IMR-90 (cell line): ENCODE measurements at regions not wholly inside any gene's neighbourhood (a gene's known extent, or its start where the extent isn't known, plus 50 kb on each side); places are given as distances from the start of the nearest gene placed in this dataset.

Experiments
- ATAC-seq: fragments of 200-7000 bp; cut with Tn5 transposase; 2 replicates; pipeline ENCODE4 v1.9.1; 2020; ENCODE audit warnings: low read depth, mild to moderate bottlenecking, moderate library complexity
- BruUV-seq: library from RNA; stranded (reverse); fragments of 400-500 nt; replicated peaks from 2 replicates; lab custom pipeline; 2021; lab: Mats Ljungman, UMichigan
- CTCF ChIA-PET: fragments of 300-600 bp; formaldehyde crosslinking; extraction: SDS; loops from one replicate; lab custom pipeline; 2021; ENCODE audit warnings: antibody characterized with exemption; lab: Yijun Ruan, JAX
- POLR2A ChIA-PET: fragments of 300-600 bp; sonication (Branson Sonifier 250); formaldehyde crosslinking; loops from one replicate; lab custom pipeline; 2022; ENCODE audit warnings: antibody characterized with exemption; ENCODE audit not compliant: unreplicated experiment; lab: Charles Lee
- DNase-seq: peaks from one replicate; pipeline ENCODE4 v3.0.0; 2013
- H2AFZ ChIP-seq: replicated peaks from 2 replicates; pipeline ENCODE3; 2013; ENCODE audit warnings: low read length, mild to moderate bottlenecking; ENCODE audit not compliant: poor library complexity
- H2AK5ac ChIP-seq: 2 replicates; pipeline ENCODE4 v1.6.1; 2013; ENCODE audit warnings: low read depth, low read length, inconsistent platforms
- H2AK9ac ChIP-seq: replicated peaks from 2 replicates; pipeline ENCODE3; 2013; ENCODE audit warnings: mild to moderate bottlenecking, low read depth, low read length, moderate library complexity; ENCODE audit not compliant: poor library complexity
- H2BK120ac ChIP-seq: 2 replicates; pipeline ENCODE4 v1.6.1; 2013; ENCODE audit warnings: low read depth, low read length, inconsistent platforms
- H2BK15ac ChIP-seq: 3 replicates; pipeline ENCODE4 v1.6.1; 2013; ENCODE audit warnings: low read depth, low read length, inconsistent platforms
- H2BK20ac ChIP-seq: 2 replicates; pipeline ENCODE4 v1.6.1; 2013; ENCODE audit warnings: low read depth, mild to moderate bottlenecking, inconsistent platforms, low read length, moderate library complexity
- H2BK5ac ChIP-seq: 2 replicates; pipeline ENCODE4 v1.6.1; 2013; ENCODE audit warnings: mild to moderate bottlenecking, low read depth, low read length, inconsistent platforms; ENCODE audit not compliant: poor library complexity, severe bottlenecking
- H3K14ac ChIP-seq: replicated peaks from 2 replicates; pipeline ENCODE4 v1.6.1; 2013; ENCODE audit warnings: low read depth, low read length, inconsistent platforms
- H3K18ac ChIP-seq: 2 replicates; pipeline ENCODE4 v1.6.1; 2013; ENCODE audit warnings: low read depth, low read length, control low read depth
- H3K23ac ChIP-seq: 2 replicates; pipeline ENCODE4 v1.6.1; 2013; ENCODE audit warnings: low read depth, low read length, inconsistent platforms
- H3K27ac ChIP-seq: 2 replicates; pipeline ENCODE4 v1.5.1; 2013; ENCODE audit warnings: mild to moderate bottlenecking, control low read depth, low read length; ENCODE audit not compliant: insufficient read depth
- H3K27me3 ChIP-seq: 2 replicates; pipeline ENCODE4 v1.6.1; 2013; ENCODE audit warnings: low read length; ENCODE audit not compliant: control insufficient read depth, insufficient read depth
- H3K36me3 ChIP-seq: 2 replicates; pipeline ENCODE4 v1.6.1; 2013; ENCODE audit warnings: low read length, mixed read lengths; ENCODE audit not compliant: control insufficient read depth, insufficient read depth
- H3K4ac ChIP-seq: 2 replicates; pipeline ENCODE4 v1.6.1; 2013; ENCODE audit warnings: low read depth, low read length, inconsistent platforms
- H3K4me1 ChIP-seq: 2 replicates; pipeline ENCODE4 v1.6.1; 2013; ENCODE audit warnings: low read length, mixed read lengths; ENCODE audit not compliant: control insufficient read depth, insufficient read depth
- H3K4me2 ChIP-seq: 2 replicates; pipeline ENCODE4 v1.6.1; 2013; ENCODE audit warnings: low read depth, mild to moderate bottlenecking, control low read depth, low read length, moderate library complexity
- H3K4me3 ChIP-seq: 2 replicates; pipeline ENCODE4 v1.5.1; 2013; ENCODE audit warnings: low read depth, mild to moderate bottlenecking, control low read depth, low read length, moderate library complexity; ENCODE audit not compliant: insufficient read depth
- H3K56ac ChIP-seq: 2 replicates; pipeline ENCODE4 v1.6.1; 2013; ENCODE audit warnings: low read length, inconsistent platforms; ENCODE audit not compliant: insufficient read depth; ENCODE audit errors: extremely low read depth
- H3K79me1 ChIP-seq, 2 experiments: 2 replicates each; pipeline ENCODE4 v1.6.1; 2013; ENCODE audit warnings: low read length in 2 of 2, inconsistent platforms in 1 of 2, low read depth in 1 of 2
- H3K9ac ChIP-seq: 2 replicates; pipeline ENCODE4 v1.6.1; 2013; ENCODE audit warnings: low read depth, low read length, control low read depth
- H3K9me1 ChIP-seq: 2 replicates; pipeline ENCODE4 v1.6.1; 2013; ENCODE audit warnings: low read length, inconsistent platforms; ENCODE audit not compliant: insufficient read depth
- H3K9me3 ChIP-seq: 2 replicates; pipeline ENCODE4 v1.6.1; 2013; ENCODE audit warnings: low read length; ENCODE audit not compliant: control insufficient read depth, insufficient read depth
- H4K20me1 ChIP-seq: 2 replicates; pipeline ENCODE4 v1.6.1; 2013; ENCODE audit warnings: low read length, inconsistent platforms; ENCODE audit not compliant: insufficient read depth
- H4K5ac ChIP-seq: 2 replicates; pipeline ENCODE4 v1.6.1; 2013; ENCODE audit warnings: mild to moderate bottlenecking, low read depth, low read length, control low read depth
- H4K8ac ChIP-seq, 2 experiments: 2 replicates each; pipeline ENCODE4 v1.6.1; 2013; ENCODE audit warnings: low read depth in 2 of 2, low read length in 2 of 2, control low read depth in 1 of 2, inconsistent platforms in 1 of 2
- H4K91ac ChIP-seq: 2 replicates; pipeline ENCODE4 v1.6.1; 2013; ENCODE audit warnings: low read depth, low read length, inconsistent platforms; ENCODE audit not compliant: insufficient read depth
- SMC3 ChIP-seq: fragments of 150-350 bp; IDR thresholded peaks from 2 replicates; pipeline ENCODE4 v1.6.1; 2016; ENCODE audit warnings: low read depth, mild to moderate bottlenecking, antibody characterized with exemption, low read length, moderate library complexity
- WGBS, 2 experiments: methylation state at CpG; one replicate each; pipeline versions ENCODE4 v1.1.5 to v1.1.7; 2013; ENCODE audit warnings: missing lambda C conversion rate in 2 of 2; ENCODE audit not compliant: insufficient read length in 1 of 2; ENCODE audit errors: extremely low coverage in 2 of 2; 5-methylcytosine and 5-hydroxymethylcytosine counted together
- dilution Hi-C: fragments of 300-500 bp; cut with HindIII; formaldehyde crosslinking; loops from one replicate; pipeline ENCODE4 v1.14.3; 2018; ENCODE audit warnings: low sequenced_read_pairs; ENCODE audit not compliant: unreplicated experiment
- in situ Hi-C: fragments of 300-500 bp; cut with MboI; formaldehyde crosslinking; loops from 3 replicates; pipeline ENCODE4 v1.14.3; 2019; ENCODE audit warnings: low sequenced_read_pairs, inconsistent platforms, mixed read lengths
- intact Hi-C: fragments of 100-400 bp; cut with micrococcal nuclease; formaldehyde crosslinking; loops from 2 replicates; pipeline ENCODE4 v1.10.0; 2022
- TF ChIP-seq, protein P1 (sequence below): fragments of 150-350 bp; IDR thresholded peaks from 2 replicates; pipeline ENCODE4 v1.6.1; 2016; ENCODE audit warnings: low read depth, mild to moderate bottlenecking, low read length, moderate library complexity, borderline replicate concordance

DNA sequence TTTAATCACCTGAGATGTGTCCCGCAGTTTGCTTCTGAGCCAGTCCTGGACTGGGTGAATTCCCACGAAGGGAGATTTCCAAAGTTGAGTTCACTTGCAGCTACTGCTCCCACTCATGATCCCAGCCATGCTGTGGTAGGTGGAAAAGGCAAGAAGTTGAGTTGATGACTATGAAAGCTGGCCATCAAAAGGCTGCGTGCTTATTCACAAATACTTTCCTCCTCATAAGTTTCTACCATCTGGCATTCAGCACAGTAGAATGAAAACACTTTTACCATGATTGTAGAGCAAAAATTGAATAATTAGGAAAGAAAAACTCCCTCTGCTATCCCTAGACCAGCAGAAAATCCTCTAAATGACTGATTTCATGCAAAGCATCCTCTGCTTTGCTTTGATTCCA is 281.8 kb downstream of the INHBA start:
- Histone ChIP-seq H2AK5ac (no peak overlapping the region), H3K79me1 (no peaks in the 10 kb centered on the region; a peak in 1 of 4 replicates), H2AK9ac (no peak overlapping the region), H3K36me3 (no peaks in the 10 kb centered on the region), H4K5ac (no peak overlapping the region), H2BK20ac (no peak overlapping the region), H3K14ac (no peak overlapping the region), H3K9me1 (peaks cover 3% of the 10 kb centered on the region; the same call in 1 of the 2 replicates), H2BK15ac (no peak overlapping the region), H3K4me1 (peaks cover 9% of the 10 kb centered on the region), H3K9ac (no peak overlapping the region), H3K4me2 (no peak overlapping the region), H4K8ac (no peak overlapping the region), H4K91ac (no peak overlapping the region), H3K4ac (no peak overlapping the region), H3K27ac (no peak overlapping the region), H3K27me3 (no peaks in the 10 kb centered on the region), H2BK5ac (no peak overlapping the region), H3K4me3 (no peak overlapping the region), H4K20me1 (no peaks in the 10 kb centered on the region), H2AFZ (no peak overlapping the region), H3K23ac (no peak overlapping the region), H3K18ac (no peak overlapping the region), H2BK120ac (no peak overlapping the region), H3K56ac (no peak overlapping the region), H3K9me3 (no peaks in the 10 kb centered on the region)
- dilution Hi-C loops (no loop called here), intact Hi-C loops (no loop called here), in situ Hi-C loops (no loop called here)
- no TSS peak for BruUV-seq
- no CpG with 5 or more reads among the region's 3 CpGs for WGBS, 2 experiments
- CTCF ChIA-PET: no interaction called here
- no peak for DNase-seq
- no peak for TF ChIP-seq SMC3
- TF ChIP-seq, protein P1, sequence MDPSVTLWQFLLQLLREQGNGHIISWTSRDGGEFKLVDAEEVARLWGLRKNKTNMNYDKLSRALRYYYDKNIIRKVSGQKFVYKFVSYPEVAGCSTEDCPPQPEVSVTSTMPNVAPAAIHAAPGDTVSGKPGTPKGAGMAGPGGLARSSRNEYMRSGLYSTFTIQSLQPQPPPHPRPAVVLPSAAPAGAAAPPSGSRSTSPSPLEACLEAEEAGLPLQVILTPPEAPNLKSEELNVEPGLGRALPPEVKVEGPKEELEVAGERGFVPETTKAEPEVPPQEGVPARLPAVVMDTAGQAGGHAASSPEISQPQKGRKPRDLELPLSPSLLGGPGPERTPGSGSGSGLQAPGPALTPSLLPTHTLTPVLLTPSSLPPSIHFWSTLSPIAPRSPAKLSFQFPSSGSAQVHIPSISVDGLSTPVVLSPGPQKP: no peak
- POLR2A ChIA-PET: no interaction called here
- no peak for ATAC-seq
